Right lobe of liver (tissue), 6 donors: ENCODE measurements at regions not wholly inside any gene's neighbourhood (a gene's known extent, or its start where the extent isn't known, plus 50 kb on each side); places are given as distances from the start of the nearest gene placed in this dataset.

Source experiments
- ATAC-seq, 4 donors: fragments of 200-7000 bp; cut with Tn5 transposase; one replicate each; pipeline ENCODE4 v1.9.1; 2020; ENCODE audit warnings: mild to moderate bottlenecking in 4 of 4, moderate library complexity in 4 of 4
- DNase-seq, 3 donors: peaks; one replicate each; pipeline ENCODE4 v3.0.0-alpha.2; 2020
- H3K27ac ChIP-seq, 3 donors: fragments of 200-600 bp; one replicate each; pipeline ENCODE4 v1.8.0; 2022
- H3K27me3 ChIP-seq, 2 donors: fragments of 200-600 bp; one replicate each; pipeline ENCODE4 v1.8.0; 2022
- H3K36me3 ChIP-seq, 4 donors: fragments of 200-600 bp; sonication (generic) in 1 of 4; one replicate each; pipeline versions ENCODE4 v1.5.1 to v1.8.0; 2017 to 2022; ENCODE audit warnings: control low read depth in 1 of 4
- H3K4me1 ChIP-seq, 4 donors: fragments of 200-600 bp; sonication (generic) in 1 of 4; one replicate each; pipeline versions ENCODE4 v1.5.1 to v1.8.0; 2017 to 2022; ENCODE audit warnings: control low read depth in 1 of 4
- H3K4me3 ChIP-seq, 3 donors: fragments of 200-600 bp; one replicate each; pipeline ENCODE4 v1.8.0; 2022
- H3K9me3 ChIP-seq, 4 donors: fragments of 200-600 bp; sonication (generic) in 1 of 4; one replicate each; pipeline versions ENCODE4 v1.5.1 to v1.8.0; 2017 to 2022; ENCODE audit warnings: control low read depth in 1 of 4
- CTCF ChIP-seq, 4 donors: fragments of 200-600 bp in 3 of 4; fragments of 450-650 bp in 1 of 4; IDR thresholded peaks; one replicate each; pipeline versions ENCODE4 v1.5.1 to v1.8.0; 2016 to 2022; ENCODE audit warnings: antibody characterized with exemption in 4 of 4, mild to moderate bottlenecking in 2 of 4
- POLR2A ChIP-seq: fragments of 450-650 bp; IDR thresholded peaks from one replicate; pipeline ENCODE4 v1.6.1; 2017; ENCODE audit warnings: antibody characterized with exemption, mild to moderate bottlenecking
- WGBS: methylation state at CpG from one replicate; pipeline ENCODE4 v1.1.6; 2018; ENCODE audit warnings: low coverage, low lambda C conversion rate; ENCODE audit not compliant: insufficient coverage; ENCODE audit errors: missing lambda C conversion rate; 5-methylcytosine and 5-hydroxymethylcytosine counted together
- intact Hi-C, 2 donors: fragments of 100-400 bp; cut with DNase I; formaldehyde crosslinking; loops; one replicate each; pipeline versions ENCODE4 v1.11.2 to v1.14.1; 2022
- donor health status: DM: no; HTN: yes; CAD: no.
- donor health status: DM: no; HTN: no; CAD: no.
- donor health status: DM: no; HTN: no; CAD: no.
- donor health status: DM: no; HTN: yes; CAD: no.
- donor health status: DM: no; HTN: yes; CAD: no.

- ATAC-seq, result no peak
These were observed 407.4 kb upstream of the AZI2 start for GRCh38 chr3:28756056-28756455.

GRCh38 chr3:28758115-28758514 lies 409.5 kb upstream of the AZI2 start:
- Histone ChIP-seq H3K9me3 (no peaks in the 10 kb centered on the region), H3K27me3 (no peaks in the 10 kb centered on the region), H3K36me3 (no peaks in the 10 kb centered on the region), H3K4me3 (no peak overlapping the region), H3K4me1 (no peaks in the 10 kb centered on the region), H3K27ac (no peak overlapping the region)
- intact Hi-C loops, result no loop called here
- DNase-seq, result no peak
- no peak for ATAC-seq
- no peak for TF ChIP-seq CTCF (IDR thresholded peaks at IDR 0.05)
- no peak for TF ChIP-seq POLR2A

More at GRCh38 chr3:28756056-28756455, 407.4 kb upstream of the AZI2 start:
- intact Hi-C loops, result no loop called here
- H3K4me1 ChIP-seq, result peaks cover 0 to 5% (median 0%) of the 10 kb centered on the region in 4 donors
- H3K4me3 ChIP-seq, result no peak overlapping the region
- TF ChIP-seq POLR2A, result no peak
- TF ChIP-seq CTCF (IDR thresholded peaks at IDR 0.05), result no peak
- no peak for DNase-seq
- no peaks in the 10 kb centered on the region for H3K9me3 ChIP-seq
- H3K27me3 ChIP-seq, result no peaks in the 10 kb centered on the region
- no peaks in the 10 kb centered on the region for H3K36me3 ChIP-seq
- 55% methylated on average over 1 of the region's 1 CpG for WGBS
- no peak overlapping the region for H3K27ac ChIP-seq

- TF ChIP-seq CTCF (IDR thresholded peaks at IDR 0.05) (no peak), POLR2A (no peak)
These were observed 412.8 kb upstream of the AZI2 start for GRCh38 chr3:28761375-28761774.

GRCh38 chr3:28765194-28765593 lies 416.6 kb upstream of the AZI2 start:
- Histone ChIP-seq H3K36me3 (no peaks in the 10 kb centered on the region), H3K27me3 (no peaks in the 10 kb centered on the region), H3K4me1 (no peaks in the 10 kb centered on the region), H3K9me3 (no peaks in the 10 kb centered on the region), H3K27ac (no peak overlapping the region), H3K4me3 (no peak overlapping the region)
- DNase-seq, result no peak
- WGBS, result 44% methylated on average over 1 of the region's 1 CpG
- intact Hi-C loops, result no loop called here
- TF ChIP-seq CTCF (IDR thresholded peaks at IDR 0.05), result no peak
- TF ChIP-seq POLR2A, result no peak
- no peak for ATAC-seq

More at GRCh38 chr3:28761375-28761774, 412.8 kb upstream of the AZI2 start:
- H3K4me3 ChIP-seq, result no peak overlapping the region
- intact Hi-C loops, result no loop called here
- H3K27ac ChIP-seq, result no peak overlapping the region
- no peaks in the 10 kb centered on the region for H3K36me3 ChIP-seq
- no peaks in the 10 kb centered on the region for H3K4me1 ChIP-seq
- ATAC-seq (no peak), DNase-seq (no peak)
- whole genome bisulfite sequencing, result 83% methylated on average over 1 of the region's 1 CpG
- no peaks in the 10 kb centered on the region for H3K9me3 ChIP-seq
- H3K27me3 ChIP-seq, result no peaks in the 10 kb centered on the region

GRCh38 chr3:28768439-28768838 lies 419.8 kb upstream of the AZI2 start:
- no peak for TF ChIP-seq CTCF (IDR thresholded peaks at IDR 0.05)
- no peak for TF ChIP-seq POLR2A
- no peaks in the 10 kb centered on the region for H3K27me3 ChIP-seq
- no peak overlapping the region for H3K27ac ChIP-seq
- intact Hi-C loops, result no loop called here
- H3K4me1 ChIP-seq, result no peaks in the 10 kb centered on the region
- H3K9me3 ChIP-seq, result no peaks in the 10 kb centered on the region
- no peak overlapping the region for H3K4me3 ChIP-seq
- WGBS, result 17% methylated on average over 1 of the region's 1 CpG
- ATAC-seq (no peak), DNase-seq (no peak)
- no peaks in the 10 kb centered on the region for H3K36me3 ChIP-seq
